ENCODE measurements at regions not wholly inside any gene's neighbourhood (a gene's known extent, or its start where the extent isn't known, plus 50 kb on each side); places are given as distances from the start of the nearest gene placed in this dataset.

DNA sequence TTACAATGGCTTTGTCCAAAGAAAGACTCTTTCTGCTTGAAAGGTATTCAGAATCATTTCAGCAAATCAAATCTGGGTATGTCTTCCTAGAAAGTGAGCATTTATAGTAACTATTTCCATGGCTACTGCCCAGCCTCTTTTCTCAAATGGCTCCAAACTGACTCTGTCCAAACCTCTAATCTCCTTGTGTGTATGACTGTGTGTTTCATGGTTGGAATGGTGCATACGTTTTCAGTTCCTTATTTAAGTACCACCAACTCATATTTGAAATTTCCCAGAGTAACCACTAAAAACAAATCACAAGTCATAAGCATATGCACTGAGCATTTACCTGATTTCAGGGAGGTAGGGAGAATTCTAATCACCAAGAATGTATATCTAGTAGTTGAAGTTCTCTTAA, 106.0 kb downstream of the TMEM144 start:
- TF ChIP-seq EZH2 (IDR thresholded peaks at IDR 0.05; ENCODE audit: borderline replicate concordance) (no peak), EZH2phosphoT487 (IDR thresholded peaks at IDR 0.05; ENCODE audit: low read depth, severe bottlenecking, unreplicated experiment) (no peak)
- TF ChIP-seq, protein P1, sequence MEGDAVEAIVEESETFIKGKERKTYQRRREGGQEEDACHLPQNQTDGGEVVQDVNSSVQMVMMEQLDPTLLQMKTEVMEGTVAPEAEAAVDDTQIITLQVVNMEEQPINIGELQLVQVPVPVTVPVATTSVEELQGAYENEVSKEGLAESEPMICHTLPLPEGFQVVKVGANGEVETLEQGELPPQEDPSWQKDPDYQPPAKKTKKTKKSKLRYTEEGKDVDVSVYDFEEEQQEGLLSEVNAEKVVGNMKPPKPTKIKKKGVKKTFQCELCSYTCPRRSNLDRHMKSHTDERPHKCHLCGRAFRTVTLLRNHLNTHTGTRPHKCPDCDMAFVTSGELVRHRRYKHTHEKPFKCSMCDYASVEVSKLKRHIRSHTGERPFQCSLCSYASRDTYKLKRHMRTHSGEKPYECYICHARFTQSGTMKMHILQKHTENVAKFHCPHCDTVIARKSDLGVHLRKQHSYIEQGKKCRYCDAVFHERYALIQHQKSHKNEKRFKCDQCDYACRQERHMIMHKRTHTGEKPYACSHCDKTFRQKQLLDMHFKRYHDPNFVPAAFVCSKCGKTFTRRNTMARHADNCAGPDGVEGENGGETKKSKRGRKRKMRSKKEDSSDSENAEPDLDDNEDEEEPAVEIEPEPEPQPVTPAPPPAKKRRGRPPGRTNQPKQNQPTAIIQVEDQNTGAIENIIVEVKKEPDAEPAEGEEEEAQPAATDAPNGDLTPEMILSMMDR (IDR thresholded peaks at IDR 0.05; ENCODE audit: poor library complexity) = no peak
- Histone ChIP-seq H3K27ac (no peak overlapping the region), H3K9me2 (replicated peaks; ENCODE audit: insufficient read depth) (no peaks in the 10 kb centered on the region), H2AFZ (no peak overlapping the region), H3K79me2 (no peaks in the 10 kb centered on the region), H3K4me2 (no peak overlapping the region), H3K36me3 (replicated peaks; ENCODE audit: insufficient read depth, low read depth) (no peaks in the 10 kb centered on the region), H3K9me3 (ENCODE audit: low read depth) (no peaks in the 10 kb centered on the region), H3K4me3 (no peak overlapping the region), H4K20me1 (ENCODE audit: insufficient read depth, poor library complexity, severe bottlenecking) (no peaks in the 10 kb centered on the region), H3K27me3 (no peaks in the 10 kb centered on the region), H3K4me1 (ENCODE audit: insufficient read depth) (no peaks in the 10 kb centered on the region)
- WGBS (ENCODE audit: low lambda C conversion rate, missing lambda C conversion rate) = 79% methylated on average over 1 of the region's 1 CpG
- no peak for DNase-seq (ENCODE audit: low spot score)

DNA sequence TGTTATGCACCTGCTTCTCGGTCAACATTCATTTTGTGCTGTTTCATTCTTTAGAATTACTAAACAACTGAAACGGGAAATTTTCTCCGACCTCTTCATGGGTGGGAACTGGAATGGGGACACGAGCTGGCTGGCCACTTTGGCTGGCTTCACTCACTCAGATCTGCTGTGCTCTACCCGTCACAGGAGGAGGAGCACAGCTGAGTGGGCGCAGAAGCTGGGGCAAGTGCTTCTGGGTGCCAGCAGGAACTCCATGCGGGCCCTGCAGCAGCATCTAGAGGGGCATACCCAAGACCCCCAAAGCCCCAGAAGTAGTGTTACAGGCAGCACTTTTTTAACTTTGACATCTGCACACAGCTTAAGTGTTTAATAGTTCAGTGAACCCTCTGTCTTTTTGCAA, 109.6 kb downstream of the TMEM144 start:
- H2AFZ ChIP-seq = no peak overlapping the region
- DNase-seq (ENCODE audit: low spot score) = no peak
- TF ChIP-seq EZH2 (IDR thresholded peaks at IDR 0.05; ENCODE audit: borderline replicate concordance) (no peak), EZH2phosphoT487 (IDR thresholded peaks at IDR 0.05; ENCODE audit: low read depth, severe bottlenecking, unreplicated experiment) (no peak)
- TF ChIP-seq, protein P1 (IDR thresholded peaks at IDR 0.05; ENCODE audit: poor library complexity) = no peak

DNA sequence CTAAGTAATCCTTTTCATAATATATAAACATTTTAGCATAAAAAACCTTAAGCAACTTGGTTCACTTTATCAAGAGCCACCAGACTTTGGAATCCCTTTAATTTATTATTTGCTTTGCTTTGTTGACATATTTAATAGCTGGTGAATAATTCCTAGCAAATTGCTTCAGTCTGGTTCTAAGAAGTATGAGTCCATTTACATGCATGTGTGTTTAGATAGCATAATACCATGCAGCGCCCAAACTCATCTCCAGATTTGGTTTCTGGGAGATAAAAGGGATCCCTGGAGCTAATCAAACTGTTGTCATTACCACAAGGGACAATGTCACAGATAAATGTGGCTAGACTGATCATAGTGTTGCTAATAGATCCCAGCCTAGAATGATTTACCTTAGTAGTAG, 111.8 kb downstream of the TMEM144 start:
- no peak overlapping the region for H2AFZ ChIP-seq
- WGBS (ENCODE audit: low lambda C conversion rate, missing lambda C conversion rate) = 21% methylated on average over 1 of the region's 1 CpG
- no peak for DNase-seq (ENCODE audit: low spot score)
- H3K27me3 ChIP-seq = no peaks in the 10 kb centered on the region
- H3K4me1 ChIP-seq (ENCODE audit: insufficient read depth) = peaks cover 11% of the 10 kb centered on the region
- peak overlapping the region; percentile 7 for H3K4me2 ChIP-seq
- H3K36me3 ChIP-seq (replicated peaks; ENCODE audit: insufficient read depth, low read depth) = no peaks in the 10 kb centered on the region
- no peak overlapping the region for H3K4me3 ChIP-seq
- TF ChIP-seq, protein P1 (IDR thresholded peaks at IDR 0.05; ENCODE audit: poor library complexity) = no peak
- TF ChIP-seq EZH2 (IDR thresholded peaks at IDR 0.05; ENCODE audit: borderline replicate concordance) (no peak), EZH2phosphoT487 (IDR thresholded peaks at IDR 0.05; ENCODE audit: low read depth, severe bottlenecking, unreplicated experiment) (no peak)
- H3K9me3 ChIP-seq (ENCODE audit: low read depth) = no peaks in the 10 kb centered on the region
- H3K9me2 ChIP-seq (replicated peaks; ENCODE audit: insufficient read depth) = no peaks in the 10 kb centered on the region
- H4K20me1 ChIP-seq (ENCODE audit: insufficient read depth, poor library complexity, severe bottlenecking) = no peaks in the 10 kb centered on the region
- H3K27ac ChIP-seq = no peak overlapping the region
- H3K79me2 ChIP-seq = no peaks in the 10 kb centered on the region

More for the DNA sequence above, 109.6 kb downstream of the TMEM144 start:
- Histone ChIP-seq H3K4me3 (no peak overlapping the region), H3K9me2 (replicated peaks; ENCODE audit: insufficient read depth) (no peaks in the 10 kb centered on the region), H3K4me1 (ENCODE audit: insufficient read depth) (peaks cover 11% of the 10 kb centered on the region), H3K27ac (no peak overlapping the region), H3K9me3 (ENCODE audit: low read depth) (no peaks in the 10 kb centered on the region), H3K79me2 (no peaks in the 10 kb centered on the region), H3K4me2 (no peak overlapping the region), H3K36me3 (replicated peaks; ENCODE audit: insufficient read depth, low read depth) (no peaks in the 10 kb centered on the region), H3K27me3 (no peaks in the 10 kb centered on the region), H4K20me1 (ENCODE audit: insufficient read depth, poor library complexity, severe bottlenecking) (no peaks in the 10 kb centered on the region)
- WGBS (ENCODE audit: low lambda C conversion rate, missing lambda C conversion rate) = 88% methylated on average over 7 of the region's 7 CpGs

DNA sequence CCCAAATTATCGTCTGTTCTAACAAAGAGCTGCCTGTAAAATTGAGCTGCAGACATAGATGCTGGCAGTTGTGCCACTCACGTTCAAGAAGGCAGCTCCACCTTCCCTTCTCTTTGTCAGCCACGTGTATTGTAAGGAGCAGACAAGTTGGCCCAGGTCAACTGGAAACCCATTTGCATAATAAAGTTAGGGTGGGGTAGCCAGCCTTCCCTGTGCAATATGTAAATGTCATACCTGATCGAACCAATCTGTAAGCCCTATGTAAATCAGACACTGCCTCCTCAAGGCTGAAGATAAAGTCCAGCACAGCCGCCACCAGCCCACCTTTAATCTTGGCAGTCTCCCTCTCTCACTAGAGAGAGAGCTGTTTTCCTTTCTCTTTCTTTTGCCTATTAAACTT, 117.2 kb downstream of the TMEM144 start:
- no peaks in the 10 kb centered on the region for H3K9me2 ChIP-seq (replicated peaks; ENCODE audit: insufficient read depth)
- WGBS (ENCODE audit: low lambda C conversion rate, missing lambda C conversion rate) = 30% methylated on average over 5 of the region's 5 CpGs
- H3K4me2 ChIP-seq = peak overlapping the region; percentile 3
- no peaks in the 10 kb centered on the region for H4K20me1 ChIP-seq (ENCODE audit: insufficient read depth, poor library complexity, severe bottlenecking)
- peak; percentile 6 for DNase-seq (ENCODE audit: low spot score)
- no peaks in the 10 kb centered on the region for H3K9me3 ChIP-seq (ENCODE audit: low read depth)
- TF ChIP-seq EZH2 (IDR thresholded peaks at IDR 0.05; ENCODE audit: borderline replicate concordance) (no peak), EZH2phosphoT487 (IDR thresholded peaks at IDR 0.05; ENCODE audit: low read depth, severe bottlenecking, unreplicated experiment) (no peak)
- TF ChIP-seq, protein P1 (IDR thresholded peaks at IDR 0.05; ENCODE audit: poor library complexity) = no peak
- H3K27ac ChIP-seq = no peak overlapping the region
- H3K79me2 ChIP-seq = no peaks in the 10 kb centered on the region
- H3K4me1 ChIP-seq (ENCODE audit: insufficient read depth) = peaks cover under 1% of the 10 kb centered on the region
- no peak overlapping the region for H3K4me3 ChIP-seq
- no peaks in the 10 kb centered on the region for H3K27me3 ChIP-seq
- H2AFZ ChIP-seq = no peak overlapping the region
- no peaks in the 10 kb centered on the region for H3K36me3 ChIP-seq (replicated peaks; ENCODE audit: insufficient read depth, low read depth)
